Amniotic stem cell (primary cell): ENCODE measurements at regions not wholly inside any gene's neighbourhood (a gene's known extent, or its start where the extent isn't known, plus 50 kb on each side); places are given as distances from the start of the nearest gene placed in this dataset.
"Not testable (repeated sequence)": the region's sequence is repeated elsewhere in the genome, so short reads cannot be mapped to it uniquely, and the experiment has no call there.

ENCODE experiments used
- DNase-seq: peaks from one replicate; lab custom pipeline; 2025; lab: John Stamatoyannopoulos, UW

- no peak for DNase-seq
Observed at GRCh38 chr18:71370671-71371445, 1082.0 kb downstream of the SOCS6 start.

DNA sequence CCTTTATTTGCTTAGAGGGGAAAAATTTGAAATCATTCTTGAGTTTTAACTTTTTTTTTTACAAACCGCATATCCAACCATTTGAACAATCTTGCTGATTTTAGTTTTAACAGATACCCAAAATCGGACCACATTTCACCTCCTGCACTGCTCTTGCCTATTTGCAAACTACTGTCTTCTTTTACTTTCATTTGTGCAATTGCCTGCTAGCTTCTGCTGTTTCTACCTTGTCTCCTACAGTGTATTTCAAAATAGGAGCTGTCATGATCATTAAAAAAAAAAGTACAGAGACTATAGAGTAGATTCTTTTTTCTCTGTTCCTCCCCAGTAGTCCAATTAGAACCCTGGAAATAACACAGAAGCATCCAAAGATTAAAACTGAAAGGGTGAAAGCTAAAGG lies 1081.2 kb downstream of the SOCS6 start:
- no peak for DNase-seq

GRCh38 chr18:71362140-71362539 lies 1073.3 kb downstream of the SOCS6 start:
- no peak for DNase-seq

GRCh38 chr18:71355599-71355998 lies 1066.8 kb downstream of the SOCS6 start:
- not testable (repeated sequence) for DNase-seq

- DNase-seq, result no peak
Observed at GRCh38 chr18:71352618-71353017, 1063.8 kb downstream of the SOCS6 start.

- no peak for DNase-seq
Observed at GRCh38 chr18:71336576-71337210, 1047.8 kb downstream of the SOCS6 start.

GRCh38 chr18:71329563-71329962 lies 1040.7 kb downstream of the SOCS6 start:
- no peak for DNase-seq

- no peak for DNase-seq
Observed at GRCh38 chr18:71329114-71329513, 1040.3 kb downstream of the SOCS6 start.

- DNase-seq, result no peak
Observed at GRCh38 chr18:71327850-71328249, 1039.0 kb downstream of the SOCS6 start.

DNA sequence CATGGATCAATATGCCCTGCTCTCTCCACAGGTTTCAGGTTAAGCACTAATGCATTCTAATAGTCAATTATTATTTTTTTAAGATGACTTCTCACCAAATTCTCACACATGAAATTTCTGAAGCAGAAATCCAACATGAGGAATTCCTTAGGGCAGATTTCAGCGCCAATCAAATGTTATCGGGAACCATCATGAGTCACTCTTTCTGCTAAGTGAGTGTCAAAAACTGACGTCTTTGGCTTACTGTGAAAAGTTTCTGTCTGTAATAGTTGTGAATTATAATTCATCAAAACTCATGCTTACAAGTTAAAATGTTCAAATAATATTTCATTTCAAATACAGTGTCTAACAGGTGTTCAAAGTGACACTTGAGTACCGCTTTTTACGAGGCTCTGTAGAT lies 1038.6 kb downstream of the SOCS6 start:
- no peak for DNase-seq

GRCh38 chr18:71326826-71327225 lies 1038.0 kb downstream of the SOCS6 start:
- no peak for DNase-seq

- no peak for DNase-seq
Observed at GRCh38 chr18:71324356-71324755, 1035.5 kb downstream of the SOCS6 start.

DNA sequence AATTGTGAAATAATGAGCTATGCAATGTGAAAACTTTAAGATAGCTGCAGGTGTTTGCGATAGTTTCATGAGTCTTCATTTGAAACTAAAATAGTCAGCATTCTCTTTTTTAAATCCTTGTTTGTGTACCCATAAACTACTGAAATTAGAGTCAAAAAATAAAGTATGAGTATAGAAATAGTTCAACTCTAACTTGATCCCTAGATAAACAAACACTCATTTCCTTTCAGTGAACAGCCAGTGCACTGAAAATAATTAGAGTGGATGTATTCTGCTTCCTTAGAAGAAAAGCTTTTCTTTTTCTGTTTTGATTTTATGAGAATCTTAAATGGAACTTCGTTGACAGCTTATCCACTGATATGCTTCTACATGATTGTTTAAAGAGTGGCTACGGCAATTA lies 1033.4 kb downstream of the SOCS6 start:
- DNase-seq, result no peak

GRCh38 chr18:71321319-71321718 lies 1032.5 kb downstream of the SOCS6 start:
- DNase-seq, result no peak

GRCh38 chr18:71304856-71305255 lies 1016.0 kb downstream of the SOCS6 start:
- DNase-seq, result no peak

DNA sequence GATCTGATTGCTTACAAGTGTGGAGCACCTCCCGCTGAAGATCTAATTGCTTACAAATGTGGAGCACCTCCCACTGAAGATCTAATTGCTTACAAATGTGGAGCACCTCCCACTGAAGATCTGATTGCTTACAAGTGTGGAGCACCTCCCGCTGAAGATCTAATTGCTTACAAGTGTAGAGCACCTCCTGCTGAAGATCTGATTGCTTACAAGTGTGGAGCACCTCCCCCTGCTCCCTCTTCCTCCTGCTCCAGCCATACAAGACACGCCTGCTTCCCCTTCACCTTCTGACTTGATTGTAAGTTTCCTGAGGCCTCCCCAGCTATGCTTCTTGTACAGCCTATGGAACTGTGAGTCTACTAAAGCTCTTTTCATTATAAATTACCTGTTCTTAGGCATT lies 1014.9 kb downstream of the SOCS6 start:
- not testable (repeated sequence) for DNase-seq

DNA sequence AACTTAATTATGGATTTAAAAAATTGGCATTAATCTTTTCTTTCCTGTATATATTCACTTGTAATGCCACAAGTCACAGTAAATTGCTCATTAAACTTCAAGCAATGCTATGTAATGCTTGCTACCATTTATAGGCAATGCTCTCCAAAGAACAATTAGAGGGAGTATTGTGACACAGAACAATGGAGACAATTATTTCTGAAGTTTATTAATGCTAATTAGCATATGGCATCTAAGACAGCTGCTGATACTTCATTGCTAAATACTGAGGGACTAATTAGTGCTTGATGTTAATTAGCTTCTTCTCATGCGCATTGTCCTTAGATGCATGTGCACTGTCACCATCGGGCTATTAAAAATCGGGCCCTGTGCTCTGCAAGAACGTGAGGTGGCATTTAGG lies 1012.8 kb downstream of the SOCS6 start:
- no peak for DNase-seq

DNA sequence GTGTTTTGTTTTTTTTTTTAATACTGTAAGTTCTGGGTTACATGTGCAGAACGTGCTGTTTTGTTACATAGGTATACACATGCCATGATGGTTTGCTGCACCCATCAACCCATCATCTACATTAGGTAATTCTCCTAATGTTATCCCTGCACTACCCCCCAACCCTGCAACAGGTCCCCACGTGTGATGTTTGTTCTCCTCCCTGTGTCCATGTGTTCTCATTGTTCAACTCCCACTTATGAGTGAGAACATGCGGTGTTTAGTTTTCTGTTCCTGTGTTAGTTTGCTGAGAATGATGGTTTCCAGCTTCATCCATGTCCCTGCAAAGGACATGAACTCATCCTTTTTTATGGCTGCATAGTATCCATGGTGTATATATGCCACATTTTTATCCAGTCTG lies 1005.4 kb downstream of the SOCS6 start:
- not testable (repeated sequence) for DNase-seq

DNA sequence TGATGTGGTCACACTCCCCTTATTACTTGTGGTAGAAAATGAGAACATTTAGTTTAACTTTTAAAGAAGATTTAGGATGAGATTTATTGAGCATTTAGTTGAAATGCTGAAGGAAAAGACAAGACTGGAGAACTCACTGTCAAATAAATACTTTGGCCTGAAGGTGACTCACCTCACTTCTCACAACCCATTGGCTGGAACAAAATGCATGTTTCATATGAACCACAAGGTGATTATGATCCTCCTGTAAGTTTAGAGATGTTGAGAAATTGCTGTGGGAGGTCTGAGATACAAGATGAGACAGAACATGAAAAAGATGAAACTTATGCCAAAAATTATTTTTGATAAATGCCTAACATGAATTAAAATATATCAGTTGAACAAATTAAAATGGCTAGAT lies 1004.5 kb downstream of the SOCS6 start:
- no peak for DNase-seq

DNA sequence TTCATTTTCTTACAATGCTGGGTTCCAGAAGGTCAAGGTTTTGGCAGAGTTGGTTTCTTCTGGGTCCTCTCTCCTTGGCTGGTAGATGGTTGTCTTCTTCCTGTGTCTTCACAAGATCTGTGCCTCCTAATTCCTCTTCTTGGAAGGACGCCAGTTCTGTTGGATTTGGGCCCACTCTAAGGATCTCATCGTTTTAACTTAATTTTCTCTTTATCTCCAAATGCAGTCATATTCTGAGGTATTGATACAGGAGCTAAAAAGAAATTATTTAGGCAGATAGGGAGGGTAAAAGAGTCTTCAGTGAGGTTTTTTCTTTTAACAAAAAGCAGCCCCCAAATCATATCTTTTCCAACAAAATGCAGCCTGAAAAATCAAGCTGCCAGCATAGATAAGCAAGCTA lies 998.4 kb downstream of the SOCS6 start:
- no peak for DNase-seq

DNA sequence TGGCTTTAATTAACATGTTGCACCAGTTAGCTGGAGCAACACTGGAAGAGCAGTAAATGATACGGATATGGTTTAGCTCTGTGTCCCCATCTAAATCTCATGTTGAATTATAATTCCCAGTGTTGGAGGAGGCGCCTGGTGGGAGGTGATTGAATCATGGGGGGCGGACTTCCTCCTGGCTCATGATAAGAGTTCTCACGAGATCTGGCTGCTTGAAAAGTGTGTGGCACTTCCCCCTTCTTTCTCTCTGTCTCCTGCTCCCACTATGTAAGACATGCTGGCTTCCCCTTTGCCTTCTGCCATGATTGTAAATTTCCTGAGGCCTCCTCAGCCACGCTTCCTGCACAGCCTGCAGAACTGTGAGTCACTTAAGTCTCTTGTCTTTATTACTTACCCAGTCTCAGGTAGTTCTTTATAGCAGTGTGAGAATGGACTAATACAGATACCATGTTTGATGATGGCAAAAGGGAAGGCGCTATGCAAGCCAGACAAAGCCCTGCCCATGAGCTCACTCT lies 963.6 kb downstream of the SOCS6 start:
- no peak for DNase-seq

GRCh38 chr18:71250191-71250590 lies 961.3 kb downstream of the SOCS6 start:
- no peak for DNase-seq

- DNase-seq, result no peak
Observed at GRCh38 chr18:71249791-71250190, 960.9 kb downstream of the SOCS6 start.

- no peak for DNase-seq
Observed at GRCh38 chr18:71242981-71243380, 954.1 kb downstream of the SOCS6 start.
